H9 (cell line): ENCODE measurements at regions not wholly inside any gene's neighbourhood (a gene's known extent, or its start where the extent isn't known, plus 50 kb on each side); places are given as distances from the start of the nearest gene placed in this dataset.

Experiments
- DNase-seq: peaks from one replicate; pipeline ENCODE4 v3.0.0-alpha.2; 2017
- H2AFZ ChIP-seq: one replicate; pipeline ENCODE4 v1.6.1; 2013; ENCODE audit warnings: mild to moderate bottlenecking, low read length, control low read depth, moderate library complexity
- H2AK5ac ChIP-seq: 2 replicates; pipeline ENCODE4 v1.6.1; 2013; ENCODE audit warnings: low read length, control low read depth, mixed read lengths; ENCODE audit not compliant: insufficient read length
- H2BK120ac ChIP-seq: one replicate; pipeline ENCODE4 v1.6.1; 2013; ENCODE audit warnings: low read depth, mild to moderate bottlenecking, low read length, control low read depth, inconsistent platforms; ENCODE audit not compliant: poor library complexity, severe bottlenecking
- H2BK12ac ChIP-seq: 2 replicates; pipeline ENCODE4 v1.6.1; 2013; ENCODE audit warnings: low read length, control low read depth, mixed read lengths, low read depth; ENCODE audit not compliant: insufficient read length
- H2BK15ac ChIP-seq: 2 replicates; pipeline ENCODE4 v1.6.1; 2013; ENCODE audit warnings: low read depth, low read length, control low read depth
- H2BK20ac ChIP-seq: one replicate; pipeline ENCODE4 v1.6.1; 2013; ENCODE audit warnings: low read depth, mild to moderate bottlenecking, low read length, control low read depth, inconsistent platforms; ENCODE audit not compliant: poor library complexity, severe bottlenecking
- H2BK5ac ChIP-seq: 2 replicates; pipeline ENCODE4 v1.6.1; 2013; ENCODE audit warnings: low read length, control low read depth, mixed read lengths; ENCODE audit not compliant: insufficient read length
- H3K14ac ChIP-seq: 2 replicates; pipeline ENCODE4 v1.6.1; 2013; ENCODE audit warnings: low read length, control low read depth; ENCODE audit not compliant: insufficient read depth
- H3K18ac ChIP-seq: 2 replicates; pipeline ENCODE4 v1.6.1; 2013; ENCODE audit warnings: low read depth, mild to moderate bottlenecking, mixed read lengths, low read length, control low read depth; ENCODE audit not compliant: insufficient read length
- H3K23ac ChIP-seq: 2 replicates; pipeline ENCODE4 v1.6.1; 2013; ENCODE audit warnings: low read length, control low read depth, mixed read lengths, low read depth; ENCODE audit not compliant: insufficient read length
- H3K23me2 ChIP-seq: 2 replicates; pipeline ENCODE4 v1.6.1; 2013; ENCODE audit warnings: low read depth, mild to moderate bottlenecking, mixed read lengths, low read length, control low read depth; ENCODE audit not compliant: insufficient read length, poor library complexity, severe bottlenecking
- H3K27ac ChIP-seq: 2 replicates; pipeline ENCODE4 v1.5.1; 2013; ENCODE audit warnings: low read length, control low read depth, mixed read lengths, low read depth; ENCODE audit not compliant: insufficient read length
- H3K27me3 ChIP-seq: 2 replicates; pipeline ENCODE4 v1.6.1; 2013; ENCODE audit warnings: low read length, control low read depth, inconsistent platforms; ENCODE audit not compliant: insufficient read depth
- H3K4ac ChIP-seq: 2 replicates; pipeline ENCODE4 v1.6.1; 2013; ENCODE audit warnings: low read depth, mild to moderate bottlenecking, control low read depth, inconsistent platforms, low read length, moderate library complexity
- H3K4me1 ChIP-seq: 2 replicates; pipeline ENCODE4 v1.6.1; 2013; ENCODE audit warnings: low read length, control low read depth, inconsistent platforms; ENCODE audit not compliant: insufficient read depth
- H3K4me2 ChIP-seq: 2 replicates; pipeline ENCODE4 v1.6.1; 2013; ENCODE audit warnings: low read length, control low read depth, mixed read lengths; ENCODE audit not compliant: insufficient read length, insufficient read depth
- H3K56ac ChIP-seq: 2 replicates; pipeline ENCODE4 v1.6.1; 2013; ENCODE audit warnings: low read depth, mild to moderate bottlenecking, mixed read lengths, low read length, control low read depth; ENCODE audit not compliant: insufficient read length
- H3K79me1 ChIP-seq: 2 replicates; pipeline ENCODE4 v1.6.1; 2013; ENCODE audit warnings: low read depth, mild to moderate bottlenecking, moderate library complexity, low read length, control low read depth, inconsistent platforms; ENCODE audit not compliant: insufficient read depth, poor library complexity, severe bottlenecking
- H3K79me2 ChIP-seq: 2 replicates; pipeline ENCODE4 v1.6.1; 2013; ENCODE audit warnings: low read length, control low read depth, inconsistent platforms; ENCODE audit not compliant: insufficient read depth
- H3K9ac ChIP-seq: 2 replicates; pipeline ENCODE4 v1.6.1; 2013; ENCODE audit warnings: low read length, control low read depth, mixed read lengths; ENCODE audit not compliant: insufficient read length; ENCODE audit errors: extremely low read depth
- H3K9me3 ChIP-seq: one replicate; pipeline ENCODE4 v1.6.1; 2013; ENCODE audit warnings: low read depth, low read length, inconsistent platforms; ENCODE audit not compliant: control insufficient read depth
- H3T11ph ChIP-seq: one replicate; pipeline ENCODE4 v1.6.1; 2013; ENCODE audit warnings: mild to moderate bottlenecking, low read length, control low read depth, inconsistent platforms
- H4K20me1 ChIP-seq: one replicate; pipeline ENCODE4 v1.6.1; 2013; ENCODE audit not compliant: control insufficient read depth, insufficient read length, insufficient read depth
- H4K5ac ChIP-seq: 2 replicates; pipeline ENCODE4 v1.6.1; 2013; ENCODE audit warnings: low read depth, mild to moderate bottlenecking, mixed read lengths, low read length, control low read depth; ENCODE audit not compliant: insufficient read length
- H4K8ac ChIP-seq: replicated peaks from 2 replicates; pipeline ENCODE4 v1.6.1; 2013; ENCODE audit warnings: low read length, control low read depth, mixed read lengths, low read depth; ENCODE audit not compliant: insufficient read length
- H4K91ac ChIP-seq: 2 replicates; pipeline ENCODE4 v1.6.1; 2013; ENCODE audit warnings: low read depth, mild to moderate bottlenecking, moderate library complexity, mixed read lengths, low read length, control low read depth; ENCODE audit not compliant: insufficient read length
- H3K27ac Mint-ChIP-seq, 3 experiments: 2 replicates in 2 of 3; 3 replicates in 1 of 3; pipeline ENCODE4 v1.8.0; 2020 to 2021; ENCODE audit warnings: mixed read lengths in 3 of 3, mild to moderate bottlenecking in 1 of 3, moderate library complexity in 1 of 3
- H3K27me3 Mint-ChIP-seq: 2 replicates; pipeline ENCODE4 v1.8.0; 2021; ENCODE audit warnings: low read depth, mild to moderate bottlenecking, moderate library complexity, mixed read lengths
- H3K36me3 Mint-ChIP-seq, 3 experiments: 2 replicates in 2 of 3; 3 replicates in 1 of 3; pipeline ENCODE4 v1.8.0; 2020 to 2021; ENCODE audit warnings: low read depth in 3 of 3, mixed read lengths in 3 of 3; ENCODE audit not compliant: insufficient read depth in 1 of 3
- H3K4me1 Mint-ChIP-seq, 2 experiments: 2 replicates each; pipeline ENCODE4 v1.8.0; 2020; ENCODE audit warnings: mixed read lengths in 2 of 2
- H3K4me3 Mint-ChIP-seq, 2 experiments: 2 replicates in 1 of 2; 3 replicates in 1 of 2; pipeline ENCODE4 v1.8.0; 2020 to 2021; ENCODE audit warnings: mild to moderate bottlenecking in 2 of 2, mixed read lengths in 2 of 2, moderate library complexity in 1 of 2
- H3K9me3 Mint-ChIP-seq, 2 experiments: 2 replicates in 1 of 2; 3 replicates in 1 of 2; pipeline ENCODE4 v1.8.0; 2020; ENCODE audit warnings: mild to moderate bottlenecking in 2 of 2, mixed read lengths in 2 of 2, moderate library complexity in 1 of 2
- CTCF ChIP-seq: fragments of 200-600 bp; sonication (generic); conservative IDR thresholded peaks from 3 replicates; pipeline ENCODE4 v1.8.0; 2021; ENCODE audit warnings: antibody characterized with exemption, mild to moderate bottlenecking
- WGBS: extraction: QIAGEN DNeasy Blood & Tissue Kit; methylation state at CpG from one replicate; pipeline ENCODE4 v1.1.7; 2013; ENCODE audit warnings: missing lambda C conversion rate, low lambda C conversion rate, mixed read lengths; ENCODE audit not compliant: insufficient read length; ENCODE audit errors: extremely low coverage; 5-methylcytosine and 5-hydroxymethylcytosine counted together

DNA sequence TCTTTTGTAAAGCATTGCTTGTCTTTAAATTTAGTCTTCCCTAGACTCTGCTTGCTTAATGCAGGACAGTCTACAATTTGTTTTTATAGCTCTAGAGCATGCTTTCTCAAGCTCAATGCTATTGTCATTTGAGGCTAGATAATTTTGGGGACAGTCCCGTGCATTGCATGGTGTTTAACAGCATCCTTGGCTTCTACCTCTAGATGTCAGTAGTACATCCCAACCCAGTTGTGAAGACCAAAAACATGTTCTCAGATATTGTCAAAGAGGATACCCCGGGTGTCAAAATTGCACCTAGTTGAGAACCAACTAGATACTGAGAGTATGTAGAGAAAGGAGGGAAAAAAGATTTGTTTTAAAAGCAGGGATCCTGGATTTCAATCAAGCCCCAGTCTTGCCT lies 277.5 kb downstream of the CEMIP2 start:
- H3K18ac ChIP-seq: no peak overlapping the region
- no peak overlapping the region for H3T11ph ChIP-seq
- H3K14ac ChIP-seq: no peak overlapping the region
- no peak overlapping the region for H2BK12ac ChIP-seq
- H3K4me2 ChIP-seq: no peak overlapping the region
- H3K23me2 ChIP-seq: no peaks in the 10 kb centered on the region
- no peak for DNase-seq
- no peak overlapping the region for H4K8ac ChIP-seq
- H3K27me3 ChIP-seq: no peaks in the 10 kb centered on the region
- Mint-ChIP-seq H3K4me1 (peaks cover 0 to 4% of the 10 kb centered on the region in 2 experiments; a peak in 1 of 4 replicates), H3K36me3 (no peaks in the 10 kb centered on the region), H3K27me3 (no peaks in the 10 kb centered on the region; the same call in 1 of the 2 replicates), H3K4me3 (no peak overlapping the region), H3K9me3 (no peaks in the 10 kb centered on the region), H3K27ac (no peak overlapping the region)
- no peak overlapping the region for H2BK5ac ChIP-seq
- no peak overlapping the region for H2BK15ac ChIP-seq
- no peaks in the 10 kb centered on the region for H3K79me2 ChIP-seq
- H3K4ac ChIP-seq: no peak overlapping the region
- no peak overlapping the region for H3K27ac ChIP-seq
- H4K5ac ChIP-seq: no peak overlapping the region
- no peaks in the 10 kb centered on the region for H3K79me1 ChIP-seq
- no peaks in the 10 kb centered on the region for H3K9me3 ChIP-seq
- no CpG with 5 or more reads among the region's 2 CpGs for WGBS
- H2AK5ac ChIP-seq: no peak overlapping the region
- H3K23ac ChIP-seq: no peak overlapping the region
- no peaks in the 10 kb centered on the region for H4K20me1 ChIP-seq
- peak; percentile 61 for TF ChIP-seq CTCF
- H4K91ac ChIP-seq: no peak overlapping the region
- H3K9ac ChIP-seq: no peak overlapping the region
- H3K56ac ChIP-seq: no peak overlapping the region
- H2BK20ac ChIP-seq: no peak overlapping the region
- no peak overlapping the region for H2BK120ac ChIP-seq
- no peaks in the 10 kb centered on the region for H3K4me1 ChIP-seq
- H2AFZ ChIP-seq: no peak overlapping the region
